Hepatocyte (in vitro differentiated cells): ENCODE measurements at regions not wholly inside any gene's neighbourhood (a gene's known extent, or its start where the extent isn't known, plus 50 kb on each side); places are given as distances from the start of the nearest gene placed in this dataset.

Experiments used
- DNase-seq: peaks from one replicate; pipeline ENCODE4 v3.0.0-alpha.2; 2016; ENCODE audit warnings: low spot score
- H2AFZ ChIP-seq: fragments of 200-600 bp; sonication (generic); 2 replicates; pipeline ENCODE4 v1.6.0; 2016; ENCODE audit warnings: antibody characterized with exemption, mild to moderate bottlenecking
- H3K27ac ChIP-seq: fragments of 200-600 bp; sonication (generic); 2 replicates; pipeline ENCODE4 v1.5.1; 2016; ENCODE audit warnings: mild to moderate bottlenecking
- H3K27me3 ChIP-seq: fragments of 200-600 bp; sonication (generic); 2 replicates; pipeline ENCODE4 v1.6.1; 2016
- H3K36me3 ChIP-seq: fragments of 200-600 bp; sonication (generic); replicated peaks from 2 replicates; pipeline ENCODE4 v1.5.1; 2016; ENCODE audit warnings: low read depth; ENCODE audit not compliant: insufficient read depth
- H3K4me1 ChIP-seq: fragments of 200-600 bp; sonication (generic); 2 replicates; pipeline ENCODE4 v1.5.1; 2016; ENCODE audit warnings: mild to moderate bottlenecking, moderate library complexity; ENCODE audit not compliant: insufficient read depth
- H3K4me2 ChIP-seq: fragments of 200-600 bp; sonication (generic); 2 replicates; pipeline ENCODE4 v1.6.0; 2016
- H3K4me3 ChIP-seq: fragments of 200-600 bp; sonication (generic); 2 replicates; pipeline ENCODE4 v1.5.1; 2016; ENCODE audit warnings: mild to moderate bottlenecking
- H3K79me2 ChIP-seq: fragments of 200-600 bp; sonication (generic); 2 replicates; pipeline ENCODE4 v1.6.0; 2017; ENCODE audit warnings: mild to moderate bottlenecking
- H3K9me2 ChIP-seq: fragments of 200-600 bp; sonication (generic); replicated peaks from 2 replicates; pipeline ENCODE4 v1.6.0; 2017; ENCODE audit warnings: mild to moderate bottlenecking; ENCODE audit not compliant: insufficient read depth
- H3K9me3 ChIP-seq: fragments of 200-600 bp; sonication (generic); 2 replicates; pipeline ENCODE4 v1.5.1; 2016; ENCODE audit warnings: low read depth, mild to moderate bottlenecking
- H4K20me1 ChIP-seq: fragments of 200-600 bp; sonication (generic); 2 replicates; pipeline ENCODE4 v1.6.0; 2016; ENCODE audit warnings: mild to moderate bottlenecking; ENCODE audit not compliant: insufficient read depth, poor library complexity, severe bottlenecking
- EZH2 ChIP-seq: fragments of 200-600 bp; sonication (generic); IDR thresholded peaks from 2 replicates; pipeline ENCODE4 v1.6.1; 2016; ENCODE audit warnings: antibody characterized with exemption, mild to moderate bottlenecking, borderline replicate concordance
- EZH2phosphoT487 ChIP-seq: fragments of 200-600 bp; sonication (generic); IDR thresholded peaks from one replicate; pipeline ENCODE4 v1.6.1; 2018; ENCODE audit warnings: antibody characterized with exemption, mild to moderate bottlenecking, low read depth, moderate library complexity; ENCODE audit not compliant: unreplicated experiment, severe bottlenecking
- WGBS: methylation state at CpG from one replicate; pipeline ENCODE4 v1.1.6; 2016; ENCODE audit warnings: low lambda C conversion rate; ENCODE audit errors: missing lambda C conversion rate; 5-methylcytosine and 5-hydroxymethylcytosine counted together
- TF ChIP-seq, protein P1 (sequence below): fragments of 200-600 bp; sonication (generic); IDR thresholded peaks from 2 replicates; pipeline ENCODE4 v1.5.1; 2016; ENCODE audit warnings: antibody characterized with exemption, mild to moderate bottlenecking; ENCODE audit not compliant: poor library complexity

DNA sequence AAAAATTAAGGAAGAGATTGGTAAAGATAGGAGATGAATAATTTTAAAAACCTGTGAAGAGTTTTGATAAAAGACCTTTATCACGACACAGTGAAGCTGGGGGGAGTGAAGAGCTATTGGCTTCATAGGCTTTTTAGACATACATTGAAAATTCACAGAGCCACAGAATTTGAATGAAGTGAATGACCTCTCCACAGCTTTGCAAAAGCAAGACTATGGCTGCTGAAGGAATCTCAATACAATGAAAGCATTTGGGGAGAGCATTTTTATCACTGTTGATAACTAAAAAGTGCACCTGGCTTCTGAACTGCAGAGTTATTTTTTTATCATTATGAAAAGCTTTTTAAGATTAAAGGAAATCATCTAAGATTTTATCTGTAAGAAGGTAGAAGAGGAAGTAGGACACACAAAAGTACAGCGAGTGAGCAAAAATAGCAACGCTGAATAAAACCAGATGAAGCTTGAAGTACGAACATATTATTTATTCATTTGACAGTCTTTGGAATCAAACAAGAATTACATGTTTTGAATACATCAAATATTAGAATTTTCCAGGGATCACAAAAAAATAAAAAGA, 317.5 kb downstream of the KCNC2 start:
- no peak for TF ChIP-seq EZH2phosphoT487
- TF ChIP-seq EZH2 = no peak
- TF ChIP-seq, protein P1, sequence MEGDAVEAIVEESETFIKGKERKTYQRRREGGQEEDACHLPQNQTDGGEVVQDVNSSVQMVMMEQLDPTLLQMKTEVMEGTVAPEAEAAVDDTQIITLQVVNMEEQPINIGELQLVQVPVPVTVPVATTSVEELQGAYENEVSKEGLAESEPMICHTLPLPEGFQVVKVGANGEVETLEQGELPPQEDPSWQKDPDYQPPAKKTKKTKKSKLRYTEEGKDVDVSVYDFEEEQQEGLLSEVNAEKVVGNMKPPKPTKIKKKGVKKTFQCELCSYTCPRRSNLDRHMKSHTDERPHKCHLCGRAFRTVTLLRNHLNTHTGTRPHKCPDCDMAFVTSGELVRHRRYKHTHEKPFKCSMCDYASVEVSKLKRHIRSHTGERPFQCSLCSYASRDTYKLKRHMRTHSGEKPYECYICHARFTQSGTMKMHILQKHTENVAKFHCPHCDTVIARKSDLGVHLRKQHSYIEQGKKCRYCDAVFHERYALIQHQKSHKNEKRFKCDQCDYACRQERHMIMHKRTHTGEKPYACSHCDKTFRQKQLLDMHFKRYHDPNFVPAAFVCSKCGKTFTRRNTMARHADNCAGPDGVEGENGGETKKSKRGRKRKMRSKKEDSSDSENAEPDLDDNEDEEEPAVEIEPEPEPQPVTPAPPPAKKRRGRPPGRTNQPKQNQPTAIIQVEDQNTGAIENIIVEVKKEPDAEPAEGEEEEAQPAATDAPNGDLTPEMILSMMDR = no peak
- H3K36me3 ChIP-seq = no peaks in the 10 kb centered on the region
- no peaks in the 10 kb centered on the region for H4K20me1 ChIP-seq
- no peaks in the 10 kb centered on the region for H3K9me2 ChIP-seq
- no peaks in the 10 kb centered on the region for H3K9me3 ChIP-seq
- H3K27me3 ChIP-seq = no peaks in the 10 kb centered on the region
- H3K4me3 ChIP-seq = no peak overlapping the region
- H3K27ac ChIP-seq = no peak overlapping the region
- no peaks in the 10 kb centered on the region for H3K79me2 ChIP-seq
- DNase-seq = no peak
- H2AFZ ChIP-seq = no peak overlapping the region
- H3K4me2 ChIP-seq = no peak overlapping the region
- 78% methylated on average over 4 of the region's 4 CpGs for WGBS
- H3K4me1 ChIP-seq = peaks cover 14% of the 10 kb centered on the region

GRCh38 chr12:74896186-74896585, 313.5 kb downstream of the KCNC2 start:
- Histone ChIP-seq H4K20me1 (no peaks in the 10 kb centered on the region), H3K4me3 (no peak overlapping the region), H3K9me2 (no peaks in the 10 kb centered on the region), H3K27me3 (no peaks in the 10 kb centered on the region), H3K27ac (no peak overlapping the region), H3K36me3 (no peaks in the 10 kb centered on the region), H2AFZ (no peak overlapping the region), H3K4me2 (no peak overlapping the region), H3K79me2 (no peaks in the 10 kb centered on the region), H3K9me3 (no peaks in the 10 kb centered on the region), H3K4me1 (peaks cover 3% of the 10 kb centered on the region)
- peak; percentile 6 for DNase-seq
- whole genome bisulfite sequencing = 74% methylated on average over 1 of the region's 1 CpG
- TF ChIP-seq, protein P1 = no peak
- TF ChIP-seq EZH2 (no peak), EZH2phosphoT487 (no peak)

GRCh38 chr12:74897425-74898211, 312.0 kb downstream of the KCNC2 start:
- no peaks in the 10 kb centered on the region for H3K9me2 ChIP-seq
- DNase-seq = no peak
- H3K27me3 ChIP-seq = no peaks in the 10 kb centered on the region
- TF ChIP-seq EZH2phosphoT487 = no peak
- no peak for TF ChIP-seq EZH2
- TF ChIP-seq, protein P1 = no peak
- no peak overlapping the region for H3K4me3 ChIP-seq
- no peak overlapping the region for H3K27ac ChIP-seq
- no peaks in the 10 kb centered on the region for H3K36me3 ChIP-seq
- H3K4me2 ChIP-seq = no peak overlapping the region
- H4K20me1 ChIP-seq = no peaks in the 10 kb centered on the region
- peaks cover 3% of the 10 kb centered on the region for H3K4me1 ChIP-seq
- H2AFZ ChIP-seq = no peak overlapping the region
- no peaks in the 10 kb centered on the region for H3K9me3 ChIP-seq
- 90% methylated on average over 5 of the region's 5 CpGs for WGBS
- H3K79me2 ChIP-seq = no peaks in the 10 kb centered on the region
